ENCODE measurements at regions not wholly inside any gene's neighbourhood (a gene's known extent, or its start where the extent isn't known, plus 50 kb on each side); places are given as distances from the start of the nearest gene placed in this dataset.

GRCh38 chr5:5650242-5650641, 227.8 kb downstream of the ICE1 start:
- Histone ChIP-seq H3K79me2 (ENCODE audit: insufficient read depth, low read length) (no peaks in the 10 kb centered on the region), H3K9me3 (ENCODE audit: low read depth, low read length) (peaks cover 5% of the 10 kb centered on the region), H3K4me3 (ENCODE audit: insufficient read depth, low read length) (no peak overlapping the region), H3K27me3 (ENCODE audit: insufficient read depth, low read length) (no peaks in the 10 kb centered on the region), H3K36me3 (ENCODE audit: insufficient read depth, low read length) (no peaks in the 10 kb centered on the region), H3K27ac (ENCODE audit: low read depth, low read length) (no peak overlapping the region), H3K4me1 (ENCODE audit: insufficient read depth, low read length) (no peaks in the 10 kb centered on the region), H2AFZ (ENCODE audit: low read length) (no peak overlapping the region), H3K4me2 (ENCODE audit: insufficient read depth, low read length) (no peak overlapping the region), H4K20me1 (ENCODE audit: insufficient read depth, low read length) (no peaks in the 10 kb centered on the region)
- TF ChIP-seq, protein P1, sequence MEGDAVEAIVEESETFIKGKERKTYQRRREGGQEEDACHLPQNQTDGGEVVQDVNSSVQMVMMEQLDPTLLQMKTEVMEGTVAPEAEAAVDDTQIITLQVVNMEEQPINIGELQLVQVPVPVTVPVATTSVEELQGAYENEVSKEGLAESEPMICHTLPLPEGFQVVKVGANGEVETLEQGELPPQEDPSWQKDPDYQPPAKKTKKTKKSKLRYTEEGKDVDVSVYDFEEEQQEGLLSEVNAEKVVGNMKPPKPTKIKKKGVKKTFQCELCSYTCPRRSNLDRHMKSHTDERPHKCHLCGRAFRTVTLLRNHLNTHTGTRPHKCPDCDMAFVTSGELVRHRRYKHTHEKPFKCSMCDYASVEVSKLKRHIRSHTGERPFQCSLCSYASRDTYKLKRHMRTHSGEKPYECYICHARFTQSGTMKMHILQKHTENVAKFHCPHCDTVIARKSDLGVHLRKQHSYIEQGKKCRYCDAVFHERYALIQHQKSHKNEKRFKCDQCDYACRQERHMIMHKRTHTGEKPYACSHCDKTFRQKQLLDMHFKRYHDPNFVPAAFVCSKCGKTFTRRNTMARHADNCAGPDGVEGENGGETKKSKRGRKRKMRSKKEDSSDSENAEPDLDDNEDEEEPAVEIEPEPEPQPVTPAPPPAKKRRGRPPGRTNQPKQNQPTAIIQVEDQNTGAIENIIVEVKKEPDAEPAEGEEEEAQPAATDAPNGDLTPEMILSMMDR (IDR thresholded peaks at IDR 0.05; ENCODE audit: extremely low read depth, low read depth, low read length), result no peak
- DNase-seq (ENCODE audit: insufficient read length, low spot score, missing footprints), result no peak

DNA sequence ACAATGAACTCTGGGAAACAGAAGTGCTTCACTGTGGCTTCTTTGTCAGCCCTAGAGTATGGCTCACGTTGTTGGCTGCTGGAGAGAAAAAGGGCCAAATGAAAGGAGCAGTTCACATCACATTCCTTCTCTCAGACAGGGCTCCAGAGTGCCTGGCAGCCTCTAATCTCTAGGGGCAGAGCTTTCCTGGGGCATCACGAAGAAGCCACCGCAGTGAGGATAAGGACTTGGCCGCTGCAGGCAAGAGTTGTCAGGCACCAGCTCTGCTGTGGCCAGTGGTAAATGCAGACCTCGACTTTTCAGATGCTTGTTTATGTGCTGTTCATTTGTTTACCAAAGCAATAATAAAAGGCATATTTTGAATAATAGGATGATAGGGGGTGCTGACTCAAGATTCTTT, 227.2 kb downstream of the ICE1 start:
- TF ChIP-seq, protein P1 (IDR thresholded peaks at IDR 0.05; ENCODE audit: extremely low read depth, low read depth, low read length), result no peak
- DNase-seq (ENCODE audit: insufficient read length, low spot score, missing footprints), result no peak
- H3K4me2 ChIP-seq (ENCODE audit: insufficient read depth, low read length), result no peak overlapping the region

GRCh38 chr5:5648694-5649093, 226.2 kb downstream of the ICE1 start:
- Histone ChIP-seq H3K27ac (ENCODE audit: low read depth, low read length) (no peak overlapping the region), H3K36me3 (ENCODE audit: insufficient read depth, low read length) (no peaks in the 10 kb centered on the region), H3K79me2 (ENCODE audit: insufficient read depth, low read length) (no peaks in the 10 kb centered on the region), H3K4me1 (ENCODE audit: insufficient read depth, low read length) (no peaks in the 10 kb centered on the region), H3K9me3 (ENCODE audit: low read depth, low read length) (peaks cover 5% of the 10 kb centered on the region), H3K27me3 (ENCODE audit: insufficient read depth, low read length) (no peaks in the 10 kb centered on the region), H3K4me2 (ENCODE audit: insufficient read depth, low read length) (no peak overlapping the region), H4K20me1 (ENCODE audit: insufficient read depth, low read length) (no peaks in the 10 kb centered on the region), H2AFZ (ENCODE audit: low read length) (no peak overlapping the region), H3K4me3 (ENCODE audit: insufficient read depth, low read length) (no peak overlapping the region)
- TF ChIP-seq, protein P1 (IDR thresholded peaks at IDR 0.05; ENCODE audit: extremely low read depth, low read depth, low read length), result no peak
- DNase-seq (ENCODE audit: insufficient read length, low spot score, missing footprints), result no peak

More for the DNA sequence above, 227.2 kb downstream of the ICE1 start:
- H3K27me3 ChIP-seq (ENCODE audit: insufficient read depth, low read length), result no peaks in the 10 kb centered on the region
- no peaks in the 10 kb centered on the region for H4K20me1 ChIP-seq (ENCODE audit: insufficient read depth, low read length)
- no peak overlapping the region for H2AFZ ChIP-seq (ENCODE audit: low read length)
- H3K4me3 ChIP-seq (ENCODE audit: insufficient read depth, low read length), result no peak overlapping the region
- H3K36me3 ChIP-seq (ENCODE audit: insufficient read depth, low read length), result no peaks in the 10 kb centered on the region
- no peaks in the 10 kb centered on the region for H3K79me2 ChIP-seq (ENCODE audit: insufficient read depth, low read length)
- no peaks in the 10 kb centered on the region for H3K4me1 ChIP-seq (ENCODE audit: insufficient read depth, low read length)
- no peak overlapping the region for H3K27ac ChIP-seq (ENCODE audit: low read depth, low read length)
- H3K9me3 ChIP-seq (ENCODE audit: low read depth, low read length), result peaks cover 5% of the 10 kb centered on the region

- Histone ChIP-seq H4K20me1 (ENCODE audit: insufficient read depth, low read length) (no peaks in the 10 kb centered on the region), H3K4me2 (ENCODE audit: insufficient read depth, low read length) (no peak overlapping the region), H3K4me3 (ENCODE audit: insufficient read depth, low read length) (no peak overlapping the region), H3K36me3 (ENCODE audit: insufficient read depth, low read length) (no peaks in the 10 kb centered on the region), H3K9me3 (ENCODE audit: low read depth, low read length) (peaks cover 5% of the 10 kb centered on the region), H3K27me3 (ENCODE audit: insufficient read depth, low read length) (no peaks in the 10 kb centered on the region), H2AFZ (ENCODE audit: low read length) (no peak overlapping the region), H3K27ac (ENCODE audit: low read depth, low read length) (no peak overlapping the region), H3K4me1 (ENCODE audit: insufficient read depth, low read length) (no peaks in the 10 kb centered on the region), H3K79me2 (ENCODE audit: insufficient read depth, low read length) (no peaks in the 10 kb centered on the region)
- DNase-seq (ENCODE audit: insufficient read length, low spot score, missing footprints), result no peak
- TF ChIP-seq, protein P1 (IDR thresholded peaks at IDR 0.05; ENCODE audit: extremely low read depth, low read depth, low read length), result no peak
Measured at GRCh38 chr5:5645891-5646290, 223.4 kb downstream of the ICE1 start.
